GM19025 (cell line): ENCODE measurements at regions not wholly inside any gene's neighbourhood (a gene's known extent, or its start where the extent isn't known, plus 50 kb on each side); places are given as distances from the start of the nearest gene placed in this dataset.

Experiments used
- ATAC-seq: cut with Tn5 transposase; IDR thresholded peaks from one replicate; pipeline ENCODE4 v1.9.1; 2021; ENCODE audit warnings: mild to moderate bottlenecking, low read depth, moderate library complexity; ENCODE audit not compliant: unreplicated experiment

DNA sequence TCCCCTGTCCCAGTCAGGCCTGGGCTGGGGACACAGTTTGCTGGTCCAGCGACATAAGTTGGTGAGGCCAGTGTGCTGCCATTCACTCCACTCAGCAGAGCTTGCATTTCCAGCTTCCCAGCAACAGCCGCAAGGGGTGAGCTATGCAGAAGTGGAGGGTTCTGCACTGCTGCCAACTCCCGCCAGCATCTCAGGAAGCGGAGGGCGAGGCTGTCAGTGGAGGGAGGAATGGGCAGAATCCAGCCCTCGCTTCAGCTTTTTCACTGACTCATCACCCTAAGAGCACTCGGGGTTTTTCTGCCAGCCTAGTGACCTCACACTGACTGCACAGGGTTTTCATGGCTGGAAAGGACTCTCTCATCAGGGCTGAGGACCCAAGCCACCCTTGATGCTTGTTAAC, 625.1 kb upstream of the MKI67 start:
- no peak for ATAC-seq

DNA sequence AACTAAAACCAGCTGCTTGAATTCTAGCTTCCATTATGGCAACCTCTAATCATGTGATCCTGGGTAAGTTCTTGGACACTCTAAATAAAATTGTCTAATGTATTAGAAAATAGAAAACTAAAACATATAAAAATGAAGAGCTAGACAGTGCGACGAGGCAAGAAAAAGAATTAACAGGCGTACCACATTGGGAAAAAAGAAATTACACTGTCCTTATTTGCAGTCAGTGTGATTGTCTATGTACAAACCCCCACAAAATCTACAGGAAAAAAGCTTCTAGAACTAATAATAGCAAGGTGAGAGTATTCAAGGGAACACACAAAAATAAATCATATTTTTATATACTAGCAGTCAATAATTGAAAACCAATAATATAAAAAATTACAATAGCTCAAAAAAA, 625.6 kb upstream of the MKI67 start:
- ATAC-seq: no peak

- no peak for ATAC-seq
Observed at GRCh38 chr10:128759174-128759573, 633.0 kb upstream of the MKI67 start.

GRCh38 chr10:128763588-128763987, 637.4 kb upstream of the MKI67 start:
- ATAC-seq: no peak

GRCh38 chr10:128764190-128764589, 638.0 kb upstream of the MKI67 start:
- ATAC-seq: no peak

GRCh38 chr10:128766915-128767314, 640.7 kb upstream of the MKI67 start:
- no peak for ATAC-seq

DNA sequence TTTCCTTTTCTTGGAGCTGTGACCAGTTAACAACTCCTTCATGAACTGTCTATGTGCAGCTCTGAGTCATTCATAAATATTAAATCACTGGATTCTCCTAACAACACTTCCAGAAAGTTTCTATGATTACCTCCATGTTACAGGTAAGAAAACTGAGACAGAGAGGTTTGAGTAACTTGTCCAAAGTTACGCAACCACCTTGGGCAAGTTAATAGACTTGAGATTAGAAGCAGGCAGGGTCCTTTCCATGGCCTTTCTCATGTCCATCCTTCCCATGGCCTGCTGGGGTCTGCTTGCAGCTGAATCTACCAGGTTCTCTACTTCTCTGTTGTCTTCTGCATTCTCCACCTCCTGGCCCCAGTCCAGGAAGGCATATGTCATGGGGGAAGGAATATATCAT, 648.8 kb upstream of the MKI67 start:
- no peak for ATAC-seq

DNA sequence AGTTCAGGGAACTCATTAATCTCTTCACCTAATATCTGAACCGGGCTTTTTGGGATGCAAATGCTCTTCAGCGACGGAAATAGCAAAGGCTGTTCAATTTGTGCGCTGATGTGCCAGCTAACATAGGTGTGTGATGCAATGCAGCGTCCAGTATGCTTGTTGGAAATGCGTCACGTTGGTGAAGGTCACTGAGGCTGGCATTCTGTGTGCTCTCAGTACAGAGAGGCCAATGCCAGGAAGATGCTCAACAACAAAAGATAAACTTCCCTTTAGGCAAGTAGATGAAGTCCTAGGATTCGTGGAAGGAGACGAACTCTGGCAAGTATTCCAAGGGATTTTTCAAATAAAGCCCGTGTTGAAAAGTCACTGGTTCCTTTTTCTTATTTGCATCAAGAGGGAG, 649.5 kb upstream of the MKI67 start:
- ATAC-seq: no peak

DNA sequence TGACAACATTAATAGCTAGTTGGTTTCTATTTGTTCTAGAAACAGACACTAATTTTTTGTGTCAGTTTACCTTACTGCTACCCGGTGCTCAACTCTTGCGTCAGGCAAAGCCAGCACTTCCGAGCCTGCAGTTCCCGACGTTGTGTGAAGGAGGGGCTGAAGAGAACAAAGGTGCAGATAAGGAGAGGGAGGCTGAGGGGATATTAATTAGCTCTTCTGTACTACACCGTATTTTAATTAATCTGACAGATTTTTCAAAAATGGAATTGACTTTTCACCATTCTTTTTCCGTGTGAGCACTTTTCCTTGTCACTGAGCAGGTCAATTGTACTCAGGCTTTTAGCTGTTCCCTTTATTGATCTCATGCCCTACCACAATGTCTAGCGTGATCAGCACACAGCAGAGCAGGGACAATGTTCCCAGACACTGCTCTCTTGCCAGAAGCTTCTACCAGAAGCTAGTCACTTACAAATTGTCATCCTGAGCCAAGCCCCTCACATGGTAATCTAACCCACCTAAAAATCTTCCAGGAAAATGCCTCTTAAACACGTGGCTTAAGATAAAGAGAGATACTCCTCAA, 650.5 kb upstream of the MKI67 start:
- ATAC-seq: no peak

DNA sequence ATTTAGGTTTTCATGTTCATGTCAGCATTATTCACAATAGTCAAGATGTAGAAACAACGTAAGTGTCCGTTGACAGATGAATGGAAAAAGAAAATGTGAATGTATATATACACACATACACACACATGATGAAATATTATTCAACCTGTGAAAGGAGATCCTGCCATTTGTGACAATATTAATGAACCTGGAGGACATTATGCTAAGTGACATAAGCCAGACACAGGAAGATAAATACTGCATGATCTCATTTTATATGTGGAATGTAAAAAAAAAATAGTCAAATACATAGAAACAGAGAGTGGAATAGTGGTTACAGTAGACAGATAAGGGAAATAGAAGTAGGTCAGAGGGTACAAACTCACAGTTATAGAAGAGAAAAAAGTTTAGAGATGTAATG, 651.1 kb upstream of the MKI67 start:
- ATAC-seq: no peak

- no peak for ATAC-seq
Observed at GRCh38 chr10:128779416-128779815, 653.2 kb upstream of the MKI67 start.

DNA sequence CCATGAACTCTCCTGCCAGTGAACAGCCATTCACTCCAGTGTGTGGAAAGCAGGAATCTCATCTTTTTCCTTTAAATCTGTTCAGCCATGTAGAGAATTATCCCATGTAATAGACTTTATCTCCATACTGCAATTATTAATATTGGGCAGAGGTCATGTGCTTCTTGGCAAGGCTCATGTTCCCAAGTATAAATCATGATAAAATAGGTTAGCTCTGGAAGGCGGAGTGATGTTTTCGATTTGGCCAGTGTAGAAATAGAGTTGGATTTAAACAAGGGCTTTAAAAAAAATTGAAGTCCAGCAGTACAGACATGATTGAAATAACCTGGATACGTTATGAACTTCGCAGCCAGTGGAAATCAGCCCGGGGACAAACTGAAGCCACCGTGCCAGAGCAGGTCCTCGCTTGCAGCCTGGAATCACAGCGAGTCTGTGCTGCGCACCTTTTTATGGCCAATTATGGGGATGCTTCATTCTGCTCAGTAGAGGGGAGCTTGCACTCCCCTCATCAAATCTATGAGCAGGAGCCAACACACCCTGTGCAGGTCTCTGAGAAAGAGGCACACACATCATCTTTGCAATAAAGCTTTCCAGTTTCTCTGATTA, 654.0 kb upstream of the MKI67 start:
- ATAC-seq: no peak

DNA sequence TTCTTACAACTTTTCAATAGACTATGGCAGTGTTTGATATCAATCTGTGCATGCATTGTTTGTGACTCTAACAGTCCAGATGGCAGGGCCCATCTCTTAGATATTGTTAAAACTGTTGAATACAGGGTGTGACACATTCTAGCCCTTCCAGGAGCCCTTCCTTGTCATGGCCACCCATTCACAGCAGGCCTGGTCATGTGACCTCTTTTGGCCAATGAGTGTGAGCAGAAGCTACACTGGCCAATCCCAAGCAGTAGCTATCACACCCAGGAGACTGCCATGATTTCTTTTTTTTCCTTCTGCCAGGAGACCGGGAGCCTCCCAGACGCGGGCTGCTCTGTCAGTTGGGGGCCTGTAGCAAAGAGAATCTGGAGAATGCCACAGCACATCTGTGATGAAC, 655.4 kb upstream of the MKI67 start:
- no peak for ATAC-seq

DNA sequence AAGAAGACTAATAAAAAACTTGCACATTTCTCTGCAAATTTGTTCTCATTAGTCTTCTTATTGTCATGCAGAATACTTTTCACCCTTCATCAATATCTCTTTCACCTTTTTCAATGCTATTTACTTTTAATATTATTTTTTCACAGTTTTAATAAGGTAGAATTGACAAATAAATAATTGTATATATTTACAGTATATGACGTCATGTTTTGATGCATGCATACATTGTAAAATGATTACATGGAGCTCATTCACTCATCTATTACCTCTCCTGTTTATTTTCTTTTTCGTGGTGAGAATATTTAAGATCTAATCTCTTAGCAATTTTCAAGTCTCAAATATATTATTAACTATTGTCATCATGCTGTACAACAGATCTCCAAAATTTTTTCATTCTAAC, 658.2 kb upstream of the MKI67 start:
- no peak for ATAC-seq

DNA sequence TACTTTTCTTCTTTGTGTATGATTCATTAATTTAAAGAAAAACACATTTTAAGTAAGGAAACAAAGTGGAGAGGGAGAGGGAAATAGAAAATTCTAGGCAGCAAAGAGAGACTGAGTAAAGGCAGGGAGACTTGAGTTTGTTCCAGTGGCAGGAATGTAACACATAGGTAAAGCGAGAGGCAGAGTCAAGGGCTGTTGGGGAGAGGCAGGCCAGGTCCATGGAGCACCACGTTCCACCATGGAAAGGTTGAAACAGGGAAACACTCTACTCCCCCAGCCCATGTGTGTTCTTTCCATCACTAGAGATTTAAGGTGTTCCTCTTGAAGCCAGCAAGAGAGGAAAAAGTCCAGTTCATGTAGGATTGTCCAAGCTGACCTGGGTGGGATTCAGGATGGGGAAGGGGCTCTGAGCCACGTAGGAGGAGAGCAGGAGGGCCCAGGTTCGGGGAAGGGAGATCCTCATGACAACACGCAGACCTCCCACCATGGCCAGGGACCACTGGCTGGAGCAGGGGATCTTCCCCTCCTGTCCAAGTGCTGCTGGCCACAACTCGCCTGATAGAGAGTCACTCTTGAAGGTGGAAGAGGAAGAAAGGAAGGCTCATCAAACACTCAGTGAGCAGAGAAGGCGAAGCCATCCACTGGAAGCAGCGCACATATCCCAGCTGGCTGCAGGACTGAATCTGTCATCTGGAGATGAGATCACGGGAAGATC, 666.4 kb upstream of the MKI67 start:
- no peak for ATAC-seq

DNA sequence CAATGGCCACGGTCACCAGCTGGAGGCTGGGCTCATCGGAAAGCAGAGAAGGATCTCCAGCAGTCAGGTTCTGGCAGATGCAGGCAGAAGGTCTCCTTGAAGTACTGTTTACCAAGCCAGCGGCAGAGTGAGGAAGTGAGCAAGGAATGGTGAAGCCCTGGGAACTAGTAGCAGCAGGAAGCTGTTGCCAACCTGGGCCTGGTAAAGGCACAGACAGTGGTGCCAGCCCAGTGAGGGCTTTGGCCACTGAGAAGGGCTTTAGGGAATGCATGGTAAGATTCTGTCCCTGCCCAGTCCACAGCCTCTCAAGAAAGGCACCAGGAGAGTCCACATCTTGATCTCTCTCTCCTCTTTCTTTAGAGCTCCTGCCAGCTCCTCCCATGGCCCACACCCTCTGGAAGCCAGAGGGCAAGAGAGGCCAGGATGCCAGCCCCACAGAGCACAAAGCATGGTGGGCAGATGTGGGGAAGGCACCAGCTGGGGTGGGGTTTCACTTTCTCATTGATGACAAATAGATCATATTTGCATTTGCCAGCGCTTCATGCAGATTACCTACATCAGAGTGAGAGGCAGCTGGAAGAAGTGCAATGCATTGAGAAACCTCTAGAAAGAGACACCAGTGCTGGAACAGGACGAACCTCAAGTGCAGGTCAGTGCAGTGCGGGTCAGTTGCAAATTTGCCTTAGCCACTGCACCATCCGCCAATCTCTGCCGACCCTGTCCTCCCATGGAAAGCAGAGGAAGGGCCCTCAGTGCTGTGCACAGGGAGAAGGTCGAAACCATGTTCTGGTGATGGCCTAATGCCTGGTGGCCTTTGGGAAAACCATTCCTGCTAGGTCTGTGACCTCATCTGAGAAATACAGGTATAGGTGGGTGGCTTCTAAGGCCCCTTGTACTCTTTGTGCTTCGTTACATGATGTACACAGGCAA, 667.8 kb upstream of the MKI67 start:
- ATAC-seq: no peak

DNA sequence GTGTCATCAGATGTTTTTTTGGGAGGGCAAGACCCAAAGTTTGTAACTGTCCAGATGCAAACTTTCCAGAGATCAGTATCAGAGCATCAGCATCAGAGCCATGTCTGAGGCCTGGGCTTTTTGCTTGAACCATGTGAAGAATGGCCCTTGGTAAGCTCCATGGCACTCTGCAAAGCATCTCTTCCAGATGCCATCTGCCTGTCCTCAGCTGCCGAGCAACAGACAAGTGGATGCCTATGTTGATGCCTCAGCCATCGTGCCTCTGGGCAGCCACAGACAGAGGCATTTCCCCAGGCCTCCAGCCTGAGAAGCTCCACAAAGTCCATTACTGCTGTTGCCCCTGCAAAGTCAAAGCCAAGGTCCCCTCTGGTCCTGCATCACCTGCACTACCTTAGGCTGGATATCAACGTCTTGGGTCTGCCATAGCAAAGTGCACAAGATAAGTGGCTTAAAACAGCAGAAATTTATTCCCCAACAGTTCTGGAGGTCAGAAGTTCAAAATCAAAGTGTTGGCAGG, 670.2 kb upstream of the MKI67 start:
- ATAC-seq: no peak

DNA sequence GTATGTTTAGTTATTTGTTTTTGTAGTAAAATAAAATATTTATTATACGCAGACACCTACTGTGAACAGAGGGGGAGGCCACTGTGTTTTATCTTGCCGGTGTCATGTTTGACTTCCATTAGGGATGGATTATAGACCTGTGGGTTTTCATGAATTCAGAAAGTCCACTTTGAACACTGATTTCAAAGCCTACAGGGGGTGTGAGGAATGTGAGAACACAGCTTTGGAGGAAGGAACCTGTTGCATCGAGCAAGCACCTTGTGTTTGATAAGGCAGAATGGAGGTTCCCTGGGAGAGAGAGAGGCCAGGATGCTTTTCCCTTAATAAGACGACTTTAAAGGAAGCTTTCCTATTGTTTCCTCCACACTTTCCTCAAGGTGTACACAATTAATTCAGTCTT, 665.0 kb upstream of the MGMT start:
- no peak for ATAC-seq

- ATAC-seq: no peak
Observed at GRCh38 chr10:128803790-128804189, 663.3 kb upstream of the MGMT start.

GRCh38 chr10:128804411-128804810, 662.6 kb upstream of the MGMT start:
- no peak for ATAC-seq

- ATAC-seq: peak; percentile 51
Observed at GRCh38 chr10:128808921-128809440, 658.1 kb upstream of the MGMT start.
